H1 (cell line): ENCODE measurements at regions not wholly inside any gene's neighbourhood (a gene's known extent, or its start where the extent isn't known, plus 50 kb on each side); places are given as distances from the start of the nearest gene placed in this dataset.

Experiments
- ASH2L ChIP-seq: fragments of 200-600, 300-600 bp; sonication (generic); IDR thresholded peaks from one replicate; pipeline ENCODE4 v1.7.1; 2017; ENCODE audit warnings: low read length
- ATF2 ChIP-seq: IDR thresholded peaks from 2 replicates; pipeline ENCODE4 v1.6.1; 2012; ENCODE audit warnings: low read length, inconsistent platforms
- BACH1 ChIP-seq: IDR thresholded peaks from 2 replicates; pipeline ENCODE4 v1.6.1; 2012; ENCODE audit warnings: low read length, improper control_type of control experiment
- BRCA1 ChIP-seq: IDR thresholded peaks from 2 replicates; pipeline ENCODE4 v1.6.1; 2012; ENCODE audit warnings: low read depth, low read length, improper control_type of control experiment
- CHD7 ChIP-seq: fragments of 300-600 bp; sonication (generic); IDR thresholded peaks from 2 replicates; pipeline ENCODE4 v1.7.1; 2012; ENCODE audit warnings: low read length, moderate library complexity, mild to moderate bottlenecking, inconsistent platforms; ENCODE audit not compliant: insufficient replicate concordance
- EZH2 ChIP-seq: fragments of 200-600 bp; sonication (generic); IDR thresholded peaks from 2 replicates; pipeline ENCODE4 v1.7.1; 2012; ENCODE audit warnings: low read depth, mild to moderate bottlenecking, moderate library complexity, low read length, inconsistent platforms; ENCODE audit not compliant: severe bottlenecking
- HDAC2 ChIP-seq, 2 experiments: fragments of 300-600 bp in 1 of 2; sonication (generic) in 1 of 2; IDR thresholded peaks; 2 replicates each; pipeline ENCODE4 v1.6.1; 2011 to 2012; ENCODE audit warnings: low read depth in 2 of 2, low read length in 2 of 2, mild to moderate bottlenecking in 2 of 2, moderate library complexity in 2 of 2, borderline replicate concordance in 1 of 2, inconsistent platforms in 1 of 2
- NANOG ChIP-seq: IDR thresholded peaks from 2 replicates; pipeline ENCODE4 v1.6.1; 2011; ENCODE audit warnings: low read length, low read depth, mild to moderate bottlenecking, inconsistent platforms; ENCODE audit not compliant: insufficient read depth, poor library complexity, severe bottlenecking
- RNF2 ChIP-seq: fragments of 200-900, 300-1000 bp; sonication (generic); IDR thresholded peaks from 2 replicates; pipeline ENCODE4 v1.7.1; 2016; ENCODE audit warnings: borderline replicate concordance, low read depth, mild to moderate bottlenecking, antibody characterized with exemption, low read length; ENCODE audit not compliant: poor library complexity, severe bottlenecking; ENCODE audit errors: missing control alignments
- YY1 ChIP-seq: IDR thresholded peaks from 2 replicates; pipeline ENCODE4 v1.6.1; 2011; ENCODE audit warnings: low read depth, mild to moderate bottlenecking, low read length

GRCh38 chr6:48714250-48714649 lies 603.3 kb upstream of the PTCHD4 start (continued):
- TF ChIP-seq CHD7 (no peak), BRCA1 (no peak), ATF2 (no peak), NANOG (no peak), YY1 (no peak), BACH1 (no peak), RNF2 (no peak), HDAC2 (IDR thresholded peaks at IDR 0.05; ENCODE audit: borderline replicate concordance in 1 of 2, low read depth in 2 of 2, low read length in 2 of 2) (no peak), ASH2L (no peak), EZH2 (no peak)
